SHP77 treated with DMSO at 0.1 percent for 48 hours (cell line): ENCODE measurements at regions not wholly inside any gene's neighbourhood (a gene's known extent, or its start where the extent isn't known, plus 50 kb on each side); places are given as distances from the start of the nearest gene placed in this dataset.

Experiments used
- DNase-seq: peaks from one replicate; lab custom pipeline; 2025; lab: John Stamatoyannopoulos, UW

DNA sequence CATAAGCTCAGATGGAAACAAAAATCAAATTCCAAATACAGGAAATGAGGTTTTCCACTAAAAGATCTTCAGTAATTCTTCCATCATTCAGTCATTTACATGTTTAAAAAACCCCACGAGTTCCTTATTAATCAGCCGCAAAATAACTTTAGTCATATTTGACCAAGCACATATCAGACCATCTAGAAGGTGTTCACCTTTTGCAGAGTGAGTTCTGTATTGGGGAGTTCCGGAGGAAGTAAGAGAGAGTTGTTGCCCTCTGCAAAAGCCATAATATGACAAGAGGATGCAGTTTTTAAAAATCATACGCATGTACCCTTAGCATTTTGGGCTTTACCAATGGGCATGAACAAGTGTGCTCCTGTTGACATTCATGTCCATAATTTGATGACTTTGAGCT lies 61.6 kb downstream of the CCR1 start:
- no peak for DNase-seq

DNA sequence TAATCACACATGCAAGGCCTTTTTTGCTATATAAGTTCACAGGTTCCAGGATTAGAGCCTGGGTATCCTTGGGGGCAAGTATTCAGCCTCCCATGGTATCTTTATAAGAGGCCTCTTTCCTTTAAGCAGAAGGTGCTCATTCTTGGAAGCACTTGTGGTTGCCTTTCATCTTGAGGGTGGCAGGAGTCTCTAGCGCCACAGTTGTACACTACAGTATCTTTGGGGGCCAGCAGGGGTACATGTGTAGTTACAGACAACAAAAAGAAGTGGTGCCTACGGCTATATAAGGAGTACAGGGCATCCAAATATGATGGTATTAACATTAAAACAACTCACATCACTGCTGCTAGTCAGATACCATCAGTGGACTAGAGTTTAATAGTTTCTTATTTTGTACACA lies 62.1 kb downstream of the CCR1 start:
- DNase-seq: no peak

DNA sequence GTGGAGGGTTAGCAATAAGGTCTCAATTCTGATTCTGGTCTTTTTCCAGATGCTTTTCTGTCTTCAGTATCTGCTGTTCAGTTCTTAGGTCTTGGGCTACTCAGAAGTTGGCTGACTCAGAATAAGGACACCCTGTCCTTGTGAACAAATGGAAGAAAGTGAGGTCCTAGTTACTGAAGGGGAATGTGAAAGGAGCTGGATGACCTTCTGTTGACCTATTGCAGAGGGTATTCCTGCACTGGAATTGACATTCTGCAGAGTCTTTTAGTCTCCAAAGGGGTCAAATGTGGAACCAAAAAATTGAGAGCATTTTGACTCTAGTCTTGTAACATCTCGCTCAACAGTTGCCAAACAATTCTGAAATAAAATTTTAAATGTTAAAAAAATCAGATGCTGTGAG lies 63.0 kb downstream of the CCR1 start:
- DNase-seq: no peak

DNA sequence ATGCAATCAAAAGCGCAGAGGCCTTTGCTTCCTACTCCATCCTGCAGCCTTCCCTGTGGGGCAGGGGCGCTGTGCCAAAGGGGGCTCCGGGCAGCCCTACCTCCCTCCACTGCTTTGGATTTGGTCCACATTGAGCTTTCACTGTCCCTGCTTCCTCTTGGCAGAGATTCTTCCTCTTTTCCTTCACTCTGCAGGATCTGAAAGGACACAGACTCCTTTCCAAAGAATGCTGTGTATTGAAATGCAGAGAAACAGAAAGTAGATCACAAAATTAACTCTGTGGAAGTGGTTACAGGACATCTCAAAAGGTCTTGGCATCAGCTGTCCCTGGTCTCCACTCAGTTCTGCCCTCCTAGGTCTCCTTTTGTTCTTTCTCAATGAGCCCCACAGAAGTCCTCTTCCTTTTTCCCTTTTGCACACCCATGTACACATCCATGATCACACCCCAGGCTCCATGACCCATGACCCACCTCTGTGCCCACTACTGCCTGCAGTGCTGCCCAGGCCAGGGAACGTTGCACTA lies 64.1 kb downstream of the CCR1 start:
- no peak for DNase-seq

DNA sequence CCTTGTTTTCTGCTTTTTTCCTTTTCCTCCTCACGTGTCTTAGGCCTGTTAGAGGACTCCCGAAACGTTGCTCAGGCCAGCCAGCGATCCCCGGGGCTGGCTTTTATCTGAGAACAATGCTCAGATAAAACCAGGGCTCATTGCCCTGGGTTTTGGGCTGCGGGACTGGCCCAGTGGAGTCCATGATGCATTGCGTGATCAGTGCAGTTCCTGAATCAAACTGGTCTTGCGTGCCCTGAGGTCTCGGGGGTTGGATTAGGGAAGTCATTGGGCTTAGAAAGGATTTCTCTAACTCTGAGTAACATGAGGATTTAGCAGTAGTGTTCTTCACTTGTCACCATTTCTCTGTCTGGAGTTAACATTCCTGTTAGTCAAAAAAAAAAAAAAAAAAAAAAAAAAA lies 66.3 kb downstream of the CCR1 start:
- no peak for DNase-seq

DNA sequence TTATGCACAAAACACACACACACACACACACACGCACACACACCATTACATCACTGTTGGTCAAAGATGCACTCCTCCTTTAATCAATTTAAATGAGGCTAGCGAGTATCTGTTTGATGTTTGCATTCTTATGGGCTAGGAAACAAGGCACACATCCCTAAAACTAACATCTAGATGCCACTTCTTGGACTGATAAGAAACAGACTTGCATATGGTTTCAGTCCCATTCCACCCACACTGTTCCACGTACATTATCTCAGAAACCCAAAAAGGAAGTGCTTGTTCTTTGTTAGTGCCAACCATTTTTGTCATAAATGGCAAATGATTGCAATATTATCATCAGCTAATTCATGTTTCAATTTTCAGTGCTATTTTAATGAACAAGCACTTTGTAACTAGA lies 69.5 kb downstream of the CCR1 start:
- DNase-seq: no peak

DNA sequence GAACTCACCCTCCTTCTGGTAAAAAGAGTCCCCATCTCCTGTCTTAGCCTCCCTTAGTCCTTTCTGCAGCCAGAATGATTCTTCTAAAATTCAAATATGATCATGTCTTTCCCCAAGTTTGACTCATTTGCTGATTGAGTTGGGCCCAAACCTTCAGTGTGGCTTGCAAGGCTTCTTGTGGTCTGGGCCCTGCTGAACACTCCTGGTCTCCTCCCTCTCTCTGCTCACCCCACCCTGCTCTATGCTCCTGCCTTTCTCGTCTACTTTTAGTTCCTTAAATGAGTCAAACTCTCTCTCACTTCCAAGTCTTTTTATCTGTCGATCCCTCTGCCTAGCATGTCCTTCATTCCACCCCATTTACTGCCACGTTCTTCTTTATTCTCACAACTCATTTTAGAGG lies 72.6 kb downstream of the CCR1 start:
- DNase-seq: no peak

DNA sequence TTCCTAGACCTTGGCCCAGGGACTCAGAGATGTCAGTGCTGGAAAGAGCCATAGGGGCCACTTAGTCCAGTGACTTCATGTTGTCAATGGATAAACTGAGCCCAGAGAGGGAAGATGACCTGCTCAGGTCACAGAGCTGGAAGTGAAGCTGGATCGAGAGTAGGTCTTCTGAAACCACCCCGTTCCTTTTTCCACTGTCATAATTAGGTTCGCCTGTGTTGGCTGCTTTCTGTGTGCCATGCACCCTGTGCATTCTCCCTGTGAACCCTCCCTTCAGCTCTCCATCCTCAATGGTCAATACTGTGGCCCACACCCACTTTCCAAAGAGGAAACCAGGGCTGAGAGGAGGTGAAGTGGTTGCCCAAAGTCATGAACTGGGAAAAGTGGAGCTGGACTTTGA lies 74.8 kb downstream of the CCR1 start:
- no peak for DNase-seq

DNA sequence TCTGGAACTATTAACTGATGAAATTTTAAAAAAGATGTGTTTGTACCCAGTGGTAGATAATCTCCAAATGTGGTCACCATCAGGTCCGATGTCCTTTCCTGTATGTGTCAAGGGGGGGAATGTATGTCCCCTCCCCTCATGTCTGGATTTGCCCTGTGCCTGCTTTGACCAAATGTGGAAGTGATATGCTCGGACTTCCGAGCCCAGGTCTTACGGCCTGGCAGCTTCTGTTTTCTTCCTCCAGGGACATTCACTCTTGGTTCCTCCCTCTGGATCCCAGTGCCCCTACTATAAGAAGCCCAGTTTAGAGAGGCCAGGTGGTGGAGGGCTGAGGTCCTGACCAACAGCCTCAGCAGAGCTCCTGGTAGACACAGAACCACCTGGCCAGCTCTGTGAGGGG lies 75.5 kb downstream of the CCR1 start:
- DNase-seq: no peak

DNA sequence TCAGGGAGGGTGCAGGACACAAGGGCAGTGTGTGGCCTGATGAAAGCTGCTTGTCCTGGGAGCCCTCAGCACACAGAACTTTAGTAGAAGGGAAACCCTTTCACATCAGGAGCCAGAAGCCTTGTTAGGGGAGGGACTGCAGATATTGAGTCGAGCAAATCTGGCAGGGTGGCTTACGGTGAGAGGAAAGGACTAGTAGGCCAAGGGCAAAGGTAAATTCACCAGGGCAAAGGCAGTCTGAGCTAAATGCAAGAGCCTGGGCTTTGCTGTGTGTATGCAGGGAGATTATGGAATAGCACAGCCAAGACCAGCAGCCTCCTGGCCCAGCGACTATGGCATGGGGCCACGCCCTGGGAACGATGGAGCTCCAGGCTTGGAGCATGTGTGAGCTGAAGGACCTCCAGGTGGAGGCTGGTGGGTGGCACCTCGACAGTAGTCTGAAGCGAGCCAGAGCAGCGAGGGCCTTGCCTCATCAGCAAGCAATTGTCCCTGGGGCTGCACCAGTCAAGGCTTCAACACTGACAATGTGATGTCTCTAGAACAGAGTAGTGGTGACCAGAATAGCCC lies 76.1 kb downstream of the CCR1 start:
- no peak for DNase-seq

DNA sequence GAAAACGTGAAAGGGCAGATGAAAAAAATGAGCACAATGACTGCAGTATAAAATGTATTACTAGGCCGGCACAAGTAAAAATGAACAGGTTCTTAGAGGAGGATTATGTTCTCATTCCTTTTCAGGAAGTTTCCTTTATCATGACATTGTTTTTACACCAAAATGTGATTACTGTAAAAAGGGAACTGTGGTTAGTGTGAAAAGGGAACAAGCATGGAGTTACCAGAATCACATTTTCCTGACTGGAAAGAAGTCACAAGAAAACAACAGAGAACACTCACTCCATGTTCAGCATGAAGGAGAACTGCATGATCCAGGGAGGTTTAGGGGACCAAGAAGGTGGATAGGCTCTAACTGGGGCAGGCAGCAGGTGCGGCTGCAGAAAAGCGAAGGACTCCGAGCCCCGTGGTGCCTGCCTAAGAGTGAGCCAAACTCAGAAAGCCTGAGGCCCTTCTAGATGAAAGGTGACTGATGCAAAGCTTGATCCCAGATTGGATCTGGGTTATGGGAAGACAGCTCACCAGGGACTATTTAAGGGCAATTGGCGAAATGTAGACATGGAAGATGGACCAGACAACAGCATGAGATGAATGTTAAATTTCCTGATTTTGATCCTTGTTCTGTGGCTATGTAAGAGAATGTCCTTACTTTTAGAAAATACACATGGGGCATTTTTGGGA lies 77.3 kb downstream of the CCR1 start:
- DNase-seq: no peak

DNA sequence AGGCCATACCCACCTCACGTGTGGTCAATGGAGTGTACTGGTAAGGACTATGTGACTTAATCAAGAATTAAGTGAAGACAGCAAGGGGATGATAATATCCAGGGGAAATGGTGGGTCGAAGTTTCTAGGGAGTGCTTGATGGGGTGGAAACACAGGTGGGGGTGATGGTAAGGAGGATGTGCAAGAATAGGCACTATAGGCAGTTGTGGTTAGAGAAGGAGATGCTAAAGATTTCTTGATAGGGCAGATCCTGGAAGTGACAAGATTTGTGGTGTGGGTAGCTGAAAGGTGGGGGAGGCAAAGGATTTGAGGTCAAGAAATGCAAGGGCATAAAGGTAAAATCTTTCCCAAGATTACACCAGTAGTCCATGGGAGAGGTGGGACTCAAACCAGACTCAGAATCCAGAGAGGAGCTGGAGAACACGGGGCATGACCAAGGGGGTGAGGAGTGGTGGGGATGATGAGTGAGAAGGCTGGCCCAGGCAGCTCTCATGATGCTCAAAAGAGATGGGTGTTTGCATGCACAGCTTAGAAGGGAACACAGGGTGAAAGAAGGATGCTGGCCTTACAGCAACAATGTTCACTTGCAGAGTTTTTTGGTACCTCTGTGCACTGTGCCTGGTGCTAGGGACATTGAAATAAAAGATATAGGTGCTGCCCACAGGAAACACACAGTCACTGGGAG lies 78.4 kb downstream of the CCR1 start:
- no peak for DNase-seq

DNA sequence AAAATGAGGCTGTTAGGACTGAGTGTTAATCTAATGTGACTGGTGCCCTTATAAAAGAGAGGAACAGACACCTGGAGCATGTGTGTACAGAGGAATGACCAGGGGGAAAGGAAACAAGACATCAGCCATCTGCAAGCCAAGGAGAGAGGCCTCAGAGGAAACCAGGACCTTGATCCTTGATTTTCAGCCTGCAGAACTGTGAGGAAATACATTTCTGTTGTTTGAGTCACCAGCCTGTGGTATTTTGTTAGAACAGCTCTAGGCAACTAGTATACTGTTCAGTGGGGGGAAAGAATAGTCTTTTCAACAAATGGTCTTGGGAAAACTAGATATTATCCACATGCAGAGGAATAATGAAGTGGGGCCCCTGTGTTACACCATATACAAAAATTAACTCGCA lies 80.6 kb downstream of the CCR1 start:
- DNase-seq: no peak

DNA sequence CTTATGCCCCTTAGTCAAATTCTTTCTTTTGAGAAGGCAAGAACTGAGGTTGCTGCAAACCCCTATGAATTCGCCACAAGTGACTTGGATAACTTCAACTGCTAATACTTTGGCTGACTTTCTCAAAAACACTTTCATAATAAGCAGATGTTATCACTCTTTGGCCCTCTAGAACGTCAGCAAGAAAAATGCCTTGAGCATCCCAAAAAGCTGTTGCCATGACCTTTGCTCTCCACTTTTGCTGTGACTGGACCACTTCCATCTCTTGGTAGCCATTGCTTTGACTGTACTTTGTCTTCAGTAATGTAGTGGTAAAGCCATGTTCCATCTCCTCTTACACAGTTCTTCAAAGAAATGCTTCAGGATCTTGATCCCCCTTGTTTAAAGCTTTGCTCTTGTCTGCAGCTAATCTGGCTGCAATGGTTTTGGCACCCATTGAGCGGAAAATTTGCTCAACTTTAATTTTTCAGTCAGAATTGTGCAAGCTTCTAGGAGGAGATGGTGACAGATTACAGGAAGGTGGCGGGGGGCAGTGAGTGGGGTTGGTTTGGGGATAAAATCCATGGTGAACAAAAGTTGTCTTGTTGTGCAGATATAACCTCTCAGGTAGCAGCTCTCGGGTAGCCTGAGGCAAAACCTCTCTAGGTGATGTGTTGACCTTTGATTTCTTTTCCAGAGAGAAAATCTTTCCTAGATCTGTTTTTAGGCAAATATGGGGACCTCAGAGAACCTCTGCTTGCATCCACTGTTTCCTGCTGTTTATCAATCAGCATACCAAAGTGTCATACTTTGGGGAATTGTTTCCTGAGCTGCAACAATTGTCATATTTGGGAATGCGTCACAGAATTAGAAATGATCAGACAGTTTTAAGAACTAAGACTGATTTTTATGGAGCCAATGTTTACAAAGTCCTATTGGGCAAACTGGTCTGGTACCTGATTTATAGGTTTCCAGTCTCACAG lies 83.6 kb downstream of the CCR1 start:
- no peak for DNase-seq

DNA sequence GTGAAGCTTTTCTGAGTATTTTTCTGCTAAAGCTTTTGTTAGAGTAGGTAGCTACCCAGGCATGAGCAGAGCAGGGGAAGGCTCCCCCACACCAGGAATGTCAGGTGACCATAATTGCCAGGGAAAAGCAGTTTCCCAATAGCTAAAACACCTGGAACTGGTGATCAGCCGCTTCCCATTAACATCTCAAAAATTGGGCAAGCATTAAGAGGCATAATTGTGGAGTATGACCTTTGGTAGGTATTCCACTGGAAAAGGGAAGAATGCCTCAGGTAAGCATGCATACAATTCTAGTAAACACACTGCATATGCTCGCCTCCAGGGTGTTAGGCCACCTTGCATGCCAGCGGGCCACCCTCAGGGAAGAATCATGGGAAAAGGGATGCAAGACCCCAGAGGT lies 84.5 kb downstream of the CCR1 start:
- no peak for DNase-seq

DNA sequence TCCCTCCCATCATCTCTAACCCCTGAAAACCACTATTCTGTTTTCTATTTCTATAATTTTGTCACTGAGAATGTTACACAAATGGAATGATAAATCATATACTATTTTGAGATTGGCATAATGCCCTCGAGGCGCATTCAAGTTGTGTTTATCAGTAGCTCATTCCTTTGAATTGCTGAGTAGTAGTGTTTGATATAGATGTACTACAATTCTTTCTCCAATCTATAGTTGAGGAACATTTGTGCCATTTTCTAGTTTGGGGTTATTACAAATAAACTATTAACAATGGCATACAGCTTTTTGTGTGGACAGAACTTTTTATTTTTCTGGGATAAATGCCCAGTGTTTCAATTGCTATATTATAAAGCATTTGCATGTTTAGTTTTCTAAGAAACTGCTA lies 86.0 kb downstream of the CCR1 start:
- no peak for DNase-seq

DNA sequence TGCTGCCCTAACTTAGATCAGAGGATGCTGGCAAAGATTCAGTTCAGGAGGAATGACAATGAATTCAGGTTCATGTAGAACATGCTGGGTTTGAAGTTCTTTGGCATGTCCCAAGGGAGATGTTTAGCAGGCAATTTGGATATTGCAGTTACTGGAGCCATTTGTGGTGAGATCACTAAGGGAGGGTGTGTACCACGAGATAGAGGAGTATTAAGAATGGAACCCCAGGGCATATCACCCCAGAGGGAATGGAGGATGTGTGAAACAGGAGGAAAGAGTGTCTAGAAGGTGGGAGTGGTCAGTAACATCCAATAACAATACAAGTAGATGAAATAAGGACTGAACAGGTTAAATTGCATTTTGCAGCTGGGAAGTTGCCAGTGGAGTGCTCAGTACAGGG lies 87.1 kb downstream of the CCR1 start:
- no peak for DNase-seq

DNA sequence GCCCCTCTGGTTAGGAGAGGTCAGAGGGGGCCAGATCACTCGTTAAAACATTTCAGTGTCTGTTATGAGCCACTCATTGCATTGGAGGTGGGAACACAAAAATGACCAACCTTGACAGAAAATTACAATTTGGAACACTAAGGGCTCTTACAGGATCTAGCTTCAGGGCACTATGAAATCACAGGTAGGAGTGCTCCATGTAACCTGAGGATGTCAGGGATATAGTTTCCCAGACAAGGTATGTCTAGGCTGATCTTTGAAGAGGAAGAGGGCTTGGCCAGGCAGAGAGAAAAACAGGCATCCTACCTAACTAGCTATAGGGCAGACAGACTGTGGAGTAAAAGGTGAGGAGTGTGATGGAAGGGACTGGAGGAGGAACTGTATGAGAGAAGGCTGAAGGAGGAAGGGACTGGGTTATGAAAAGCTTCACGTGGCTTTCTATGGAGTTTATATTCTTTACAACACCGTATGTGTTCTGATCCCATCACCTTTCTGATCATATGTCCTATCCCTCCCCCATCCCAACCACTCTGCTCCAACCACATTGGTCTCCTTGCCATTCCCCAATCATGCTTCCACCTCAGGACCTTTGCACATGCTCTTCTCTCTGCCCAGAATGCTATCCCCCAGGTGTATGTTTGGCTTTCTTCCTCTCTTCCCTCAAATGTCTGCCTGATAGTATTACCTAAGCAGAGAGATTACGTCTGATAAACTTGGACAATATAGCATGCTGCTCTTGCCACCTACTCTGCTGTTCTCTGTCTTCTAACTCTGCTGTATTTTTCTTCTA lies 88.2 kb downstream of the CCR1 start:
- DNase-seq: no peak

DNA sequence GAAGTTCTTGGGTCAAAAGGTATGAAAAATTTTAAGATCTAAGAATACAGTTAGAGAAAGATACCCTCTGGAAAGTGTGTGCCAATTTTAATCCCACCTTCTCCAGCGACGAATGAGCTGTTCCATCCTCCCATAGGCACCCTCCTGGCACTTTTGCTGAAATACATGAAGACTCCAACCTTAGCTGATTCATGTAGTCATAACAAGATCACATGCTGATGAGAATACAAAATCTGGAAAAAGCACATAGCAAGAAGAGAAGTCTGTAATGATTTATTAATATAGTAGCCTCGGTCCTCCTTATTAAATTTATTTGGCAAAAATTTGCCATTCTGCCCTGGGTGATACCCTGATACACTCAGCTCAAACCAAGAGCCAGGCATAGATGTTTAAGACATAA lies 88.9 kb downstream of the CCR1 start:
- DNase-seq: no peak

DNA sequence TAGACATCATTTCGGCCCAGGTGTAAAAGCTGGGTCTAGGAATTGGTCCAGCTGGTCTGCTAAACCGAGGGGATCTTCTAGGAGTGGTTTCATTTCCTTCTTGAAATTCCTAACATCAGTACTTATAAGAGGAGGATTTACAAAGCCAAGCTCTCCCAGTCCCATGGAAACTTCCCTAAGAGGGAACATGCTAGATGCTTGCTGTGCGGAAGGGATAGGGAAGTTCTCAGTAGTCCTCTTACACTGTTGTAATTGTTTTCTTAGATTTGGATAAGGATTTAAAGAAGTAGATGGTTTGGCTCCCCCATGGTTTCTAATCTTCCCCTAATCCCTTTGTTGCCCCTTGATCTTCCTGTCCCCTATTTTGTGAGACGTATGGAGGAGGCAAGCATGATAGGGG lies 89.7 kb upstream of the XCR1 start:
- no peak for DNase-seq

DNA sequence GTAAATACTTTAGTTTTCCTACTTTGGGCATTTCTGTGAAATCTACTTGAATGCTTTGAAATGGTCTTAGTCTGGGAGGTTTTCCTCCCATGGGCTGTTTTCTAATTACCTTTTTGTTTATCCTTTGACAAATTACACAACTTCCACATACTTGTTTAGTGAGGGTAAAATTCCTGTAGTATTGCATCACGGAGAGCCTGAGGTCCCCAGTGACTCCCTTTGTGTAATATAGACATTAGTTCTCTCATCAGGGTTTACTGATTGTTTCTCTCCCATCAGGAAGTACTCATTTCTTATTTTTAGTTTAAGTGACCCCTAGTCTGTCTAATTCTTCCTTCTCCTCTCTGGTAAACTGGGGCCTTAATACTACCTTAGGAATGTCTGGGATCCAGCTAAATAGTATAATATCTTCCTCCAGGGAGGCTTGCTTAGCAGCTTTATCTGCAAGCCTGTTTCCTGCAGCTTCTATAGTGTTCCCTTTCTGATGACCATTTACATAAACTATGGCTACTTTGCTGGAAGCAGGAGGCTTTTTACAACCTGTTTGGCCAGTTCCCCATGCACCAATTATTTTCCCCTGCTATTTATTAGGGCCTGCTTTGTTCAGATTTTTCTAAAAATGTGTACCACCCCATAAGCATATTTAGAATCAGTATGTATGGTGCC lies 87.2 kb upstream of the XCR1 start:
- no peak for DNase-seq
